ENCODE measurements at regions not wholly inside any gene's neighbourhood (a gene's known extent, or its start where the extent isn't known, plus 50 kb on each side); places are given as distances from the start of the nearest gene placed in this dataset.

- Histone ChIP-seq H3K36me3 (no peaks in the 10 kb centered on the region), H3K4me1 (no peaks in the 10 kb centered on the region), H3K27ac (no peak overlapping the region), H3K4me3 (no peak overlapping the region), H3K27me3 (peaks cover 0 to 5% of the 10 kb centered on the region in 2 donors), H3K9me3 (no peaks in the 10 kb centered on the region)
- intact Hi-C loops (cut with DNase I; ENCODE audit: low total_unique reads) = loop anchor here (5.0 kb wide), 1 partner anchor 1566 kb away; no protein-coding TSS in a partner anchor
- TF ChIP-seq POLR2A (IDR thresholded peaks at IDR 0.05) (no peak), CTCF (IDR thresholded peaks at IDR 0.05) (no peak), POLR2AphosphoS5 (IDR thresholded peaks at IDR 0.05) (no peak)
- DNase-seq (ENCODE audit: low spot score in 2 of 2) = no peak
These were observed 353.6 kb downstream of the NPHP4 start for GRCh38 chr1:5638582-5638981.

DNA sequence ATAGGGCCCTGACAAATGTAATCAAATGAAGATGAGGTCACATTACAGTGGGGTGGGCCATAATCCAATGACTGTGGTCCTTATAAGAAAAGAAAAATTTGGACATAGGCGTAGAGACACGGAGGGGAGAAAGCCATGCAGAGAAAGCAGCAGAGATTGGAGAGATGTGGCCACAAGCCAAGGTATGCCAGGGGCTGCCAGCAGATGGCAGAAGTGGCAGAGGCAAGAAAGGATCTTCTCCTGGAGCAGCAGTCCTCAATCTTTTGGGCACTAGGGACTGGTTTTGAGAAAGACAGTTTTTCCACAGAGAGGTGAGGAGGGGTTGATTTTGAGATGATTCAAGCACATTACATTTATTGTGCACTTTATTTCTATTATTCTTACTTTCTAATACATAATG lies 355.1 kb downstream of the NPHP4 start:
- DNase-seq (ENCODE audit: low spot score in 2 of 2) = no peak

DNA sequence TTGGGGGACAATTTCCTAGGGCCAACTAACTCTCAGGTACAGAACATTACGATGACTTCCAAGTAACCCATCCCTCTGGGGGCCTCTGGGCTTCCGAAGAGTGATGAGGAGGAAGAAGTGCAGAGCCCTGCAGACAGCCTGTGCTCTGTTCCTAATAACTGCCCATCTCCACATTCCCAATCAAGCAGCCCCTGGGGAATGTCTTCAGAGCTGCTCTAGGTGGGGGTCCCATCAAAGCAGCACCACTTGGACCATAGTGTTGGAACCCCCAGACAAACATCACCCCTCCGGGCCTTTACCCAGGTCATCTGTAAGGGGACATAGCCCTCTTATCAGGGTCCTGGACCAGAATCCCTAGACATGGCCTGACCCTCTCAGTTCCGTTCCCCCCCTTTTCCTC lies 357.3 kb downstream of the NPHP4 start:
- no peaks in the 10 kb centered on the region for H3K36me3 ChIP-seq
- H3K9me3 ChIP-seq = no peaks in the 10 kb centered on the region
- no peak overlapping the region for H3K4me3 ChIP-seq
- peaks cover 0 to under 1% of the 10 kb centered on the region in 2 donors for H3K27me3 ChIP-seq
- DNase-seq (ENCODE audit: low spot score in 2 of 2) = no peak
- no peak overlapping the region for H3K27ac ChIP-seq
- no peaks in the 10 kb centered on the region for H3K4me1 ChIP-seq
- intact Hi-C loops (cut with DNase I; ENCODE audit: low total_unique reads) = loop anchor here (5.0 kb wide), 1 partner anchor 1563 kb away; no protein-coding TSS in a partner anchor
- no peak for TF ChIP-seq POLR2A (IDR thresholded peaks at IDR 0.05)
- no peak for TF ChIP-seq CTCF (IDR thresholded peaks at IDR 0.05)
- no peak for TF ChIP-seq POLR2AphosphoS5 (IDR thresholded peaks at IDR 0.05)

More for the DNA sequence above, 355.1 kb downstream of the NPHP4 start:
- H3K27me3 ChIP-seq = peaks cover 0 to 5% of the 10 kb centered on the region in 2 donors
- intact Hi-C loops (cut with DNase I; ENCODE audit: low total_unique reads) = loop anchor here (5.0 kb wide), 1 partner anchor 1565 kb away; no protein-coding TSS in a partner anchor
- H3K4me3 ChIP-seq = no peak overlapping the region
- H3K9me3 ChIP-seq = no peaks in the 10 kb centered on the region
- no peaks in the 10 kb centered on the region for H3K4me1 ChIP-seq
- no peaks in the 10 kb centered on the region for H3K36me3 ChIP-seq
- no peak overlapping the region for H3K27ac ChIP-seq
- TF ChIP-seq CTCF (IDR thresholded peaks at IDR 0.05) (no peak), POLR2AphosphoS5 (IDR thresholded peaks at IDR 0.05) (no peak), POLR2A (IDR thresholded peaks at IDR 0.05) (no peak)

GRCh38 chr1:5632814-5633213 lies 359.4 kb downstream of the NPHP4 start:
- Histone ChIP-seq H3K27ac (no peak overlapping the region), H3K4me1 (no peaks in the 10 kb centered on the region), H3K4me3 (no peak overlapping the region), H3K36me3 (no peaks in the 10 kb centered on the region), H3K9me3 (no peaks in the 10 kb centered on the region), H3K27me3 (no peaks in the 10 kb centered on the region)
- no peak for TF ChIP-seq CTCF (IDR thresholded peaks at IDR 0.05)
- no peak for DNase-seq (ENCODE audit: low spot score in 2 of 2)
- intact Hi-C loops (cut with DNase I; ENCODE audit: low total_unique reads) = no loop called here

- intact Hi-C loops (cut with DNase I; ENCODE audit: low total_unique reads) = no loop called here
- Histone ChIP-seq H3K4me1 (no peaks in the 10 kb centered on the region), H3K27me3 (no peaks in the 10 kb centered on the region), H3K9me3 (no peaks in the 10 kb centered on the region), H3K36me3 (no peaks in the 10 kb centered on the region), H3K4me3 (no peak overlapping the region), H3K27ac (no peak overlapping the region)
- TF ChIP-seq POLR2AphosphoS5 (IDR thresholded peaks at IDR 0.05) (no peak), POLR2A (IDR thresholded peaks at IDR 0.05) (no peak), CTCF (IDR thresholded peaks at IDR 0.05) (no peak)
- no peak for DNase-seq (ENCODE audit: low spot score in 2 of 2)
These were observed 360.0 kb downstream of the NPHP4 start for GRCh38 chr1:5632224-5632623.

Data from breast epithelium (tissue), 4 donors.